GM23338 (cell line): ENCODE measurements at regions not wholly inside any gene's neighbourhood (a gene's known extent, or its start where the extent isn't known, plus 50 kb on each side); places are given as distances from the start of the nearest gene placed in this dataset.

Experiments
- CREB1 ChIP-seq: fragments of 250-450 bp; sonication (Bioruptor Pico); IDR thresholded peaks from 2 replicates; pipeline ENCODE4 v1.5.0; 2020; ENCODE audit warnings: low read depth, mild to moderate bottlenecking, moderate library complexity
- CTCF ChIP-seq, 2 experiments: fragments of 200-600 bp in 1 of 2; sonication (generic) in 1 of 2; conservative IDR thresholded peaks; 2 replicates each; pipeline versions ENCODE4 v1.5.1 to v1.6.1; 2016 to 2017; ENCODE audit warnings: antibody characterized with exemption in 2 of 2, low read depth in 2 of 2, mild to moderate bottlenecking in 2 of 2, moderate library complexity in 1 of 2
- EZH2phosphoT487 ChIP-seq: fragments of 200-600 bp; sonication (generic); IDR thresholded peaks from one replicate; pipeline ENCODE4 v1.8.1; 2018; ENCODE audit warnings: antibody characterized with exemption; ENCODE audit not compliant: unreplicated experiment
- JUNB ChIP-seq: IDR thresholded peaks from one replicate; pipeline ENCODE4 v1.6.1; 2016; ENCODE audit warnings: antibody characterized with exemption; ENCODE audit not compliant: unreplicated experiment
- STAT1 ChIP-seq: IDR thresholded peaks from one replicate; pipeline ENCODE4 v1.6.1; 2016; ENCODE audit warnings: antibody characterized with exemption; ENCODE audit not compliant: unreplicated experiment
- ZNF462 ChIP-seq: fragments of 250-450 bp; sonication (Bioruptor Pico); IDR thresholded peaks from 2 replicates; pipeline ENCODE4 v1.5.0; 2020; ENCODE audit warnings: mild to moderate bottlenecking, moderate library complexity

DNA sequence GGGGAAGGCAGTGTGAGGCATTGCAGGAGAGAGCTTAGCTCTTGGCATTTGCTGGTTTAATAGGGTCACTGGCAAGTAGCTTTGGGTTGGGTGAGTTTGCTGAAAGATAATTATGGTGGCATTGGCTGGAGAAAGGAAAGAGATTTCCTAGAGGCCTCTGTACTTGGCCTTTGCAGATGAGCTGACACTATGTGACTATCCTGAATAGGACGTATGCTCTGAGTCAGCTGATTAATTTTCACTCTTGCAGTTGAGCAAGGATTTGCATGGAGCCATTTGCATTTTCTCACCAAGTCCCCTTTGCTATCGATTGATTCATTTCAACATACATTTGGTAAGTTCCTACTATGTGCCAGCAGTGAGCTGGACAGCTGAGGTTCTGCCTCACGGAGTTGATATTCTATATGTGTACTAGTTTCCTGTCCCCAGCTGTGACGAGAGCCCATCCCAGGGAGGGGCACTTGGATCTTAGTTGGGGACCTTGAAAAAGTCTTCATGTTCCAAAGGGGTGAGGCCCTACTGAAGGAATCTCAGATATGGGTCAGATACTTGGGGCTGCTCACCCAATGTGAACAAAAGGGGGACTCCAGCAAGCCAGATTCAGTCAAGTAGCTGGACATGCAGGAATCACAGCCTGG lies 245.7 kb downstream of the LOXHD1 start (continued):
- TF ChIP-seq ZNF462 = no peak
- no peak for TF ChIP-seq JUNB
- TF ChIP-seq CTCF (conservative IDR thresholded peaks at IDR 0.05; ENCODE audit: low read depth in 2 of 2) = no peak
- TF ChIP-seq STAT1 = no peak
- no peak for TF ChIP-seq CREB1 (CRISPR knock-in tag)
- TF ChIP-seq EZH2phosphoT487 = no peak
